Neural cell (in vitro differentiated cells): ENCODE measurements at regions not wholly inside any gene's neighbourhood (a gene's known extent, or its start where the extent isn't known, plus 50 kb on each side); places are given as distances from the start of the nearest gene placed in this dataset.

Experiments used
- H2AFZ ChIP-seq: fragments of 200-600, 300-800 bp; sonication (generic), shearing (Covaris generic); 2 replicates; pipeline ENCODE4 v1.6.0; 2014; ENCODE audit warnings: low read depth, mild to moderate bottlenecking, antibody characterized with exemption, low read length, moderate library complexity
- H3F3A ChIP-seq: fragments of 200-600 bp; shearing (Covaris generic); 2 replicates; pipeline ENCODE4 v1.6.1; 2016; ENCODE audit warnings: mild to moderate bottlenecking, moderate library complexity, mixed read lengths, antibody characterized with exemption, low read length; ENCODE audit not compliant: insufficient read depth, poor library complexity, severe bottlenecking
- H3K27ac ChIP-seq: fragments of 200-600, 300-800 bp; sonication (generic), shearing (Covaris generic); 2 replicates; pipeline ENCODE4 v1.5.1; 2014; ENCODE audit warnings: mild to moderate bottlenecking, low read length, moderate library complexity
- H3K27me3 ChIP-seq: fragments of 300-800, 200-600 bp; sonication (generic), shearing (Covaris generic); 2 replicates; pipeline ENCODE4 v1.6.0; 2014; ENCODE audit warnings: mild to moderate bottlenecking, low read depth, low read length, moderate library complexity; ENCODE audit not compliant: insufficient read depth
- H3K36me3 ChIP-seq: fragments of 300-800, 200-600 bp; sonication (generic), shearing (Covaris generic); 2 replicates; pipeline ENCODE4 v1.5.1; 2014; ENCODE audit warnings: mild to moderate bottlenecking, antibody characterized with exemption, low read length, moderate library complexity; ENCODE audit not compliant: insufficient read depth
- H3K4me2 ChIP-seq: fragments of 300-800, 200-600 bp; sonication (generic), shearing (Covaris generic); 2 replicates; pipeline ENCODE4 v1.6.0; 2014; ENCODE audit warnings: mild to moderate bottlenecking, low read length
- H3K4me3 ChIP-seq: fragments of 300-800, 200-600 bp; sonication (generic), shearing (Covaris generic); 2 replicates; pipeline ENCODE4 v1.5.1; 2014; ENCODE audit warnings: mild to moderate bottlenecking, low read length, moderate library complexity
- H3K79me2 ChIP-seq: fragments of 200-600 bp; shearing (Covaris generic); replicated peaks from 2 replicates; pipeline ENCODE4 v1.6.0; 2014; ENCODE audit warnings: mild to moderate bottlenecking, low read length, moderate library complexity; ENCODE audit not compliant: insufficient read depth
- H3K9ac ChIP-seq: fragments of 300-800, 200-600 bp; sonication (generic), shearing (Covaris generic); 2 replicates; pipeline ENCODE4 v1.6.1; 2016; ENCODE audit warnings: mild to moderate bottlenecking, low read length, mixed read lengths
- H3K9me2 ChIP-seq: fragments of 200-600 bp; shearing (Covaris generic); 2 replicates; pipeline ENCODE4 v1.6.1; 2016; ENCODE audit warnings: mild to moderate bottlenecking, low read length, mixed read lengths; ENCODE audit not compliant: insufficient read depth
- H3K9me3 ChIP-seq: fragments of 200-600, 300-800 bp; sonication (generic), shearing (Covaris generic); 2 replicates; pipeline ENCODE4 v1.6.1; 2016; ENCODE audit warnings: mild to moderate bottlenecking, mixed run types, low read length, moderate library complexity, mixed read lengths
- H4K20me1 ChIP-seq: fragments of 200-600 bp; shearing (Covaris generic); 2 replicates; pipeline ENCODE4 v1.6.1; 2016; ENCODE audit warnings: mild to moderate bottlenecking, mixed run types; ENCODE audit not compliant: insufficient read depth
- EP300 ChIP-seq: fragments of 450-650 bp; conservative IDR thresholded peaks from 2 replicates; pipeline ENCODE4 v1.6.1; 2014; ENCODE audit warnings: antibody characterized with exemption, mild to moderate bottlenecking, moderate library complexity; ENCODE audit not compliant: poor library complexity, severe bottlenecking
- EZH2 ChIP-seq: fragments of 200-600, 300-800 bp; shearing (Covaris generic), sonication (generic); IDR thresholded peaks from 2 replicates; pipeline ENCODE4 v1.6.1; 2014; ENCODE audit warnings: antibody characterized with exemption, low read length, borderline replicate concordance, mild to moderate bottlenecking; ENCODE audit not compliant: insufficient read depth, poor library complexity, severe bottlenecking
- MXI1 ChIP-seq: fragments of 450-650 bp; conservative IDR thresholded peaks from 2 replicates; pipeline ENCODE4 v1.6.1; 2014; ENCODE audit warnings: antibody characterized with exemption, mild to moderate bottlenecking; ENCODE audit not compliant: poor library complexity, severe bottlenecking
- POLR2AphosphoS5 ChIP-seq: IDR thresholded peaks from 2 replicates; pipeline ENCODE4 v1.6.1; 2012
- RAD21 ChIP-seq: fragments of 450-650 bp; conservative IDR thresholded peaks from 2 replicates; pipeline ENCODE4 v1.6.1; 2014; ENCODE audit warnings: antibody characterized with exemption, mild to moderate bottlenecking, moderate library complexity
- SMC3 ChIP-seq: fragments of 450-650 bp; conservative IDR thresholded peaks from 2 replicates; pipeline ENCODE4 v1.6.1; 2014; ENCODE audit warnings: antibody characterized with exemption, mild to moderate bottlenecking, moderate library complexity; ENCODE audit not compliant: poor library complexity
- TAF1 ChIP-seq: IDR thresholded peaks from 2 replicates; pipeline ENCODE4 v1.6.1; 2012; ENCODE audit warnings: low read depth
- TF ChIP-seq, protein P1 (sequence below): fragments of 450-650 bp; IDR thresholded peaks from 2 replicates; pipeline ENCODE4 v1.5.1; 2014; ENCODE audit warnings: antibody characterized with exemption, mild to moderate bottlenecking, moderate library complexity; ENCODE audit not compliant: poor library complexity, severe bottlenecking
- TF ChIP-seq, protein P2 (sequence below): IDR thresholded peaks from 2 replicates; pipeline ENCODE4 v1.6.1; 2012; ENCODE audit warnings: borderline replicate concordance

DNA sequence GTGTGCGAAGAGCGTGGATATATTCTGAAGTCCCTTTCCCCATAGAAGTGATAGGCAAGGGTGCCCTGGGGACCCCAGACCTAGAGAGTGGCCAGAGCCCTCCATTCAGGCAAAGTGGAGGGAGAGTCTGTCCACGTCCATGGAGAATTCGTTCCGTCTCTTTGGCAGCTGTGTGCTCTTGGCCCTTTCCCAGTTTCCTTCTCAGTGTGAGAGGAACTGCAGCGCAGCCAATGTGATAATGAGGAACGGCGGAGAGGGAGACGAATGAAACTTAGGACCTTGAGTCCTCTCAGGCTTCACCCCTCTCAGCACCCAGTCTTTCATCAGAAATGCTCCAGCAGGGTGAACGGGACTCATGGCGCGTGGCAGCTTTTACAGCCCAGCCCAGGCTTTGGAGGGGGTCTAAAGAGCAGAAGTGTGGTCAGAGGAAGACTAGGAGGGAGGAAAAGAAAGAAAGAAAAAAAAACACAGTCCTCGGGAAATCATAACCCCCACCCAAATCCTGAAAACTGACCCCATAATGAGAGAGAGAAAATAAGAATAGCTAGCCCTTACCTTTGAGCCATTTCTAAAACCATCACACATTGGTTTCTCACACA, 95.0 kb upstream of the RIOK3 start:
- Histone ChIP-seq H3K79me2 (no peaks in the 10 kb centered on the region), H3K4me3 (no peak overlapping the region), H3K4me2 (no peak overlapping the region), H3K27me3 (no peaks in the 10 kb centered on the region), H2AFZ (no peak overlapping the region), H3K9me2 (no peaks in the 10 kb centered on the region), H4K20me1 (no peaks in the 10 kb centered on the region), H3K27ac (no peak overlapping the region), H3K9me3 (peaks cover 2% of the 10 kb centered on the region), H3K36me3 (no peaks in the 10 kb centered on the region), H3F3A (no peaks in the 10 kb centered on the region), H3K9ac (no peak overlapping the region)
- no peak for TF ChIP-seq EP300
- no peak for TF ChIP-seq EZH2
- TF ChIP-seq TAF1: no peak
- TF ChIP-seq RAD21: no peak
- TF ChIP-seq, protein P1, sequence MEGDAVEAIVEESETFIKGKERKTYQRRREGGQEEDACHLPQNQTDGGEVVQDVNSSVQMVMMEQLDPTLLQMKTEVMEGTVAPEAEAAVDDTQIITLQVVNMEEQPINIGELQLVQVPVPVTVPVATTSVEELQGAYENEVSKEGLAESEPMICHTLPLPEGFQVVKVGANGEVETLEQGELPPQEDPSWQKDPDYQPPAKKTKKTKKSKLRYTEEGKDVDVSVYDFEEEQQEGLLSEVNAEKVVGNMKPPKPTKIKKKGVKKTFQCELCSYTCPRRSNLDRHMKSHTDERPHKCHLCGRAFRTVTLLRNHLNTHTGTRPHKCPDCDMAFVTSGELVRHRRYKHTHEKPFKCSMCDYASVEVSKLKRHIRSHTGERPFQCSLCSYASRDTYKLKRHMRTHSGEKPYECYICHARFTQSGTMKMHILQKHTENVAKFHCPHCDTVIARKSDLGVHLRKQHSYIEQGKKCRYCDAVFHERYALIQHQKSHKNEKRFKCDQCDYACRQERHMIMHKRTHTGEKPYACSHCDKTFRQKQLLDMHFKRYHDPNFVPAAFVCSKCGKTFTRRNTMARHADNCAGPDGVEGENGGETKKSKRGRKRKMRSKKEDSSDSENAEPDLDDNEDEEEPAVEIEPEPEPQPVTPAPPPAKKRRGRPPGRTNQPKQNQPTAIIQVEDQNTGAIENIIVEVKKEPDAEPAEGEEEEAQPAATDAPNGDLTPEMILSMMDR: no peak
- no peak for TF ChIP-seq POLR2AphosphoS5
- no peak for TF ChIP-seq SMC3
- no peak for TF ChIP-seq MXI1
- TF ChIP-seq, protein P2, sequence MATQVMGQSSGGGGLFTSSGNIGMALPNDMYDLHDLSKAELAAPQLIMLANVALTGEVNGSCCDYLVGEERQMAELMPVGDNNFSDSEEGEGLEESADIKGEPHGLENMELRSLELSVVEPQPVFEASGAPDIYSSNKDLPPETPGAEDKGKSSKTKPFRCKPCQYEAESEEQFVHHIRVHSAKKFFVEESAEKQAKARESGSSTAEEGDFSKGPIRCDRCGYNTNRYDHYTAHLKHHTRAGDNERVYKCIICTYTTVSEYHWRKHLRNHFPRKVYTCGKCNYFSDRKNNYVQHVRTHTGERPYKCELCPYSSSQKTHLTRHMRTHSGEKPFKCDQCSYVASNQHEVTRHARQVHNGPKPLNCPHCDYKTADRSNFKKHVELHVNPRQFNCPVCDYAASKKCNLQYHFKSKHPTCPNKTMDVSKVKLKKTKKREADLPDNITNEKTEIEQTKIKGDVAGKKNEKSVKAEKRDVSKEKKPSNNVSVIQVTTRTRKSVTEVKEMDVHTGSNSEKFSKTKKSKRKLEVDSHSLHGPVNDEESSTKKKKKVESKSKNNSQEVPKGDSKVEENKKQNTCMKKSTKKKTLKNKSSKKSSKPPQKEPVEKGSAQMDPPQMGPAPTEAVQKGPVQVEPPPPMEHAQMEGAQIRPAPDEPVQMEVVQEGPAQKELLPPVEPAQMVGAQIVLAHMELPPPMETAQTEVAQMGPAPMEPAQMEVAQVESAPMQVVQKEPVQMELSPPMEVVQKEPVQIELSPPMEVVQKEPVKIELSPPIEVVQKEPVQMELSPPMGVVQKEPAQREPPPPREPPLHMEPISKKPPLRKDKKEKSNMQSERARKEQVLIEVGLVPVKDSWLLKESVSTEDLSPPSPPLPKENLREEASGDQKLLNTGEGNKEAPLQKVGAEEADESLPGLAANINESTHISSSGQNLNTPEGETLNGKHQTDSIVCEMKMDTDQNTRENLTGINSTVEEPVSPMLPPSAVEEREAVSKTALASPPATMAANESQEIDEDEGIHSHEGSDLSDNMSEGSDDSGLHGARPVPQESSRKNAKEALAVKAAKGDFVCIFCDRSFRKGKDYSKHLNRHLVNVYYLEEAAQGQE: no peak

DNA sequence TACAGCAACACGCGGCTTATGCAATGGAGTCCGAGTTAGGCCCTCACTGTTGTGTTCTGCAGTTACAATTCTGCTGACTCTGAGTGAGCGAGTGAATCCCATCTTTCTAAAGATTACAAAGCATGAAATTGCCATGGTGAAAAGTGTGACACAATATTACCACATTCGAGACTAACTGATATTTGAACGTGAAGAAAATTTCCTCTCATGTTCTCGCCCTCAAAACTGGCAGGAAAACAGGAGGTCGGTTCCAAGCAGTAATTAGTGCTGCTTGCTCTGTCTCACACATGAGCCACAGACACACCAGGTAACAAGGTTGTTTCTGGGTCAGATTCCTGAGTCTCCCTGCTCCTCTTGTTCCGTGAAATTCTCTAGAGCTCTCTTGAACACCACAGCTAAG, 93.7 kb upstream of the RIOK3 start:
- H3F3A ChIP-seq: no peaks in the 10 kb centered on the region
- H3K9me3 ChIP-seq: peaks cover 2% of the 10 kb centered on the region
- no peaks in the 10 kb centered on the region for H4K20me1 ChIP-seq
- H2AFZ ChIP-seq: no peak overlapping the region
- H3K27me3 ChIP-seq: no peaks in the 10 kb centered on the region
- no peak overlapping the region for H3K4me2 ChIP-seq
- H3K36me3 ChIP-seq: no peaks in the 10 kb centered on the region
- H3K9ac ChIP-seq: no peak overlapping the region
- no peak overlapping the region for H3K4me3 ChIP-seq
- H3K79me2 ChIP-seq: no peaks in the 10 kb centered on the region
- H3K27ac ChIP-seq: no peak overlapping the region
- H3K9me2 ChIP-seq: no peaks in the 10 kb centered on the region
- TF ChIP-seq, protein P2: no peak
- no peak for TF ChIP-seq POLR2AphosphoS5
- no peak for TF ChIP-seq EZH2
- TF ChIP-seq TAF1: no peak
- TF ChIP-seq, protein P1: no peak
- no peak for TF ChIP-seq MXI1
- no peak for TF ChIP-seq EP300
- TF ChIP-seq SMC3: no peak
- TF ChIP-seq RAD21: no peak
